SHP77 (cell line): ENCODE measurements at regions not wholly inside any gene's neighbourhood (a gene's known extent, or its start where the extent isn't known, plus 50 kb on each side); places are given as distances from the start of the nearest gene placed in this dataset.
"Not testable (repeated sequence)": the region's sequence is repeated elsewhere in the genome, so short reads cannot be mapped to it uniquely, and the experiment has no call there.

ENCODE experiments used
- DNase-seq, 2 experiments: peaks; one replicate each; lab custom pipeline; 2025; lab: John Stamatoyannopoulos, UW

DNA sequence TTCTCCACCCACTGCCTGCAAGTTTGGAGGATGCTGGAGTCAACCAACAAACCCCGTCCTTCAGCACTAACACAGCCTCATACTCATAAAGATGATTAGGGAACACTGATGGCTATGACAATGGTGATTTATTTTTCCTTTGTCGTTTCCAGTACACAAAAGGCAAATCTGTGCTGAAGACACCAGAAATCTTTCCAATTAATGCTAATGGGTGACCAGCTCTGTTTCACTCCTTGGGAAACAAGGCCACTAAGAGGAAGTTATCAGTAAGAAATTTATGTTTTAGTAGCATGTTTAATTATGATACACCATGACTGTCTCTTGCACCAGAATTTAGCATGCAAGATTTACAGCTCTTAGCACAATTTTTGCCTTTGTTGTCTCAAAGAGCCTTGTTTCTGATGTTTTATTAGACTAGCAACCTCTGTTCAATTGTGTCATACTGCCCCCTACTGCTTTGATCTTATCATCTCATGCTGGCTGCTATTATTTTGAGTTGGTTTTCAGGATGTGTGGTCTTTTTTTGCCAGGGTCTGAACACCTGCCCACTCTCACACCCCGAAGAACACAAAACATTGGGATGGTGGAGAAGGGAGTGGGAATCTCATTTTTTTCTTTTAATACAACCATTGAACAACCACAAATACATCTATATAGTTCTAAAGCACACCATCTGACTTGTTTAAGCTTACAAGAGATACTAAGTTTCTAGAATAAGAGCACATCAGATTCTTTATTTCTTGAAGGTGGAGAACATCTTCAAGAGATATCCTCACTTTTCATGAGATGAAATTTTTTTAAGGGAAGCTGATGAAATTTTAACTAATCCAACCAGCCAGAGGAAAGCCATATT lies 160.9 kb downstream of the SPTSSA start:
- peak; percentile 66 to 68 for DNase-seq

GRCh38 chr14:34300330-34300729 lies 161.7 kb downstream of the SPTSSA start:
- DNase-seq: no peak

GRCh38 chr14:34299360-34299759 lies 162.7 kb downstream of the SPTSSA start:
- no peak for DNase-seq

GRCh38 chr14:34297786-34298520 lies 164.1 kb downstream of the SPTSSA start:
- DNase-seq: no peak

GRCh38 chr14:34283590-34283989 lies 178.4 kb downstream of the SPTSSA start:
- DNase-seq: no peak

DNA sequence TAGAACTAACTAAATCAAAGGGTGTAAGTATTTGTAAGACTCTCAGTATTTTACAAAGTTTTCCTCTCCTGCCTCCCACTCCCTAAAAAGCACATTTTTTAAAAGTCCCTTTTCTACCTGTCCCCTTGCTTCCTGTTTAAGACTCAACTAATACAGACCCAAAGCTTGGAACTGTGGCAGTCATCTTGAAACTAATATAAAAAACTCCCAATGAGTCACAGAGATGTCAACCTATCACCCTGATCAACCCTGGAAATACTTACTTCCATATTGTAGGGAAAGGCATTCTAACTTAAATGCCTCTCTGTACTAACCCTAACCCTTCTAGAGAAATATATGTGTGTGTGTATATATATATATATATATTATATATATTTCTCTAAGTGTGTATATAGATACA lies 184.8 kb downstream of the SPTSSA start:
- DNase-seq: no peak

DNA sequence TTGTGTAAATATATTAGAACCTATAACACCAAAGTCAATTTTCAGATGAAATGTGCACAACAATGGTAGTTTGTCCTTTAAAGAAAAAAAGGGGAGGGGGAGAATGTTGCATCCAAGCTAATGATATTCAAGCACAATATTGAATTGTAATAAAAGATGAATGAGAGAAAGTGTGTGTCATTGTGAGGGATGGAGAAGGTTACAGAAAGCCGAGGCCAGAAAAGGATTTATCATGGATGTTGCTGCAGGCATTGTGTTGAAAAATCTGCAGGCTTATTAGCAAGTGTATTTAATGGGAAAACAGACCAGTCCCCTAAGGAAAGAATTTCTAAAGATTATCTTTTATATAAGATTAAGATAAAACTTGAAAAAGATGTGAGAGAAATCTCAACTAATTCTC lies 186.5 kb downstream of the SPTSSA start:
- DNase-seq: no peak

- no peak for DNase-seq
Observed at GRCh38 chr14:34275078-34275477, 187.0 kb downstream of the SPTSSA start.

GRCh38 chr14:34273716-34274115 lies 188.3 kb downstream of the SPTSSA start:
- not testable (repeated sequence) for DNase-seq

DNA sequence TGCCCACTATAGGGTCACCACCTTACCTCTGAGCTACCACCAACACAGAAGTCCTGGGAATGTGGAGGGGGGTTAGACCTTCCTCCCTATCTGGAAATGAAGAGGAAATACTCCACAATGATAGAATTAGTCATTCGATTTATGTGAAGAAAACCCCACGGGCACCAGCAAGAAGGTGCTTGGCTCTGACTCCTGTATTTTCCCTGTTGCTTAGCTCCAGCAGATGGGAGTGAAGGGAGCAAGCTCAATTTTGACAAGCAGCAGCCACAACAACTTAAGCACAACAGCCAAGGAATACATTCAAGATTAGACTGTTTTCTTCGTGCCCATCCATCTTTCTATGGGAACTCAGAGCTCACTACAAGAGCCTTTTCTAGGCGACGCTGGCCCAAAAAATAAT lies 191.7 kb downstream of the SPTSSA start:
- DNase-seq: no peak

- no peak for DNase-seq
Observed at GRCh38 chr14:34266344-34266743, 195.7 kb downstream of the SPTSSA start.

DNA sequence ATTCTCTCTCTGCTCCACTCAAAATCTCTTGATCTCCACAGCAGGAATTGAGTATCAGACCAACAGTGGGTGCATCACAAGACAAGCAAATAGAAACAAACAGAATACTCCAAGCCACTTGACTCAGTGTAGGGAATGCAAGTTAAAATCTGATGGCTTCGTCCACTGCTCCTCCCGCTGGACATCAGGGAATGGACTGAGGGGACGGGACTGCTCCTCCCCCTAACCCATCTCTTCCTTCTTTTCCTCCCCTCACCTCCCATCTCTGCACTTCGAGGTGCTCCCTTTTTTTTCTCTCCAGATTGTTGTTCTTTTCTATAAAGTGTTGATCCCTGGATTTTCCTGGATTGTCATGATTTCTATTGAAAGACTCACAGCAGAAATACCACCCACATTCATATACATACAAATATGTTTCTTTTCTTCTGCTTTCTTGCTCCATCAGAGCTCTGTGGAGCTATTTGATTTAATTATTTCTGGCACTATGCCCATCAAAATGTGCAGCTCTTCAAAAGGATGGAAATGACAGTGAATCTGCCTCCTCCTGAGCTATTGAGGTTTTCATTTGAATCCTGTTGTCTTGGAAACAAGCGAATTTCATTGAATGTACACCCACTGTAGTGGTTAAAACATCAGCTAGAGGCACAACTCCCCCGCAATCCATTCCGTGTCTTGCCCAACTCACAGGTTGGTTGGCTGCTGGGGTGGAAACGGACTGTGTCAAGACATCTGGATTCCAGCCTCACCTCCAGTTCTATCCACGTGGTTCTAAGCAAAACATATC lies 199.7 kb downstream of the SPTSSA start:
- DNase-seq: no peak

- no peak for DNase-seq
Observed at GRCh38 chr14:34259996-34260395, 202.0 kb downstream of the SPTSSA start.

DNA sequence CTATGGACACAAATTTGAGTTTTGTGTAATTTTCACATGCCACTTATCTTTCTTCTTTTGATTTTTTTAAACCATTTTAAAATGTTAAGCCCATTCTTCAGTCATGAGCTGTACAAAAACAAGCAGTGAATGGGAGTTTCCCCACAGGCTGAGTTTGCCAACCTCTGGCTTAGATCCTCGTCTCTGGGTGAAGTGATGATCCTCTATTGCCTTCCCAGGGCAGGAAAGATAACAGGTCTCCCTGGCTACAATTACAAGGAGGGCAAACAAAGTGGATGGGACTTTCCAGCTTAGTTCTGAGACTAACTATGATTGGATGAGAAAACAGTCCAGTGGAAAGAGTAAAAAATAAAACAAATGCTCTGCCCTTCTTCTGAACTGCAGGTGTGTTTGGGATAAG lies 203.7 kb downstream of the SPTSSA start:
- DNase-seq: no peak

GRCh38 chr14:34257505-34257904 lies 204.5 kb downstream of the SPTSSA start:
- no peak for DNase-seq

DNA sequence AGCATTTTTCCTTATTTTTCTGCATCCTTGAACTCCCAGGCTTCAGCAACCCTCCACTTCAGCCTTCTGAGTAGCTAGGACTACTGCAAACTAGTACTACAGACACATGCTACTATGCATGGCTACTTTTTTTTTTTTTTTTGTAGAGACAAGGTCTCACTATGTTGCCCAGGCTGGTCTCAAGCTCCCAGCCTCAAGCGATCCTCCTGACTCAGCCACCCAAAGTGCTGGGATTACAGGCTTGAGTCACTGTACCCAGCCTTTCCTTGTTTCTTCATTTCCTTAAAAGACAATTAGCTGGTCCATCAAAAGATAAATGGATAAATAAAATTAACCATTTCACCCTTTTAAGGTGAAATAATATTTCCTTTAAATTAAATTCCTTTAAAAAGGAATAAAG lies 205.8 kb downstream of the SPTSSA start:
- DNase-seq: no peak

DNA sequence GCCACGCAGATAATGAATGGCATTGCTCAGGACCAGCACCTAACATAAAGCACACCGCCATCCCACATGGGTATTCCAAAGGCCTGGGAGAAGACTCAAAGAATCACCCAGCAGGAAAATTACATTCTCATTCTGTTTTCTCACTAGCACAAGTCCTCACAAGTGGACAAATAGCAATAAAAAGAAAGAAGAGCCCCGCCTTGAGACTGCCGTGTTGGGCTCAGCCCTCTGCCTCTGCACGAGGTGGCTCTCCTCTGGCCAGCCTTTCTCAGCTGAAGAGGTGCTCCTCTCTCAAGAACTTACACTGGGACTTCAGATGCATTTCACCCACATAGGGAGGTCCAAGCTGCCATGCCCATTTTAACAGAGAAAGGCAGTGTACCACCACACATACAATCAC lies 207.5 kb downstream of the SPTSSA start:
- no peak for DNase-seq

DNA sequence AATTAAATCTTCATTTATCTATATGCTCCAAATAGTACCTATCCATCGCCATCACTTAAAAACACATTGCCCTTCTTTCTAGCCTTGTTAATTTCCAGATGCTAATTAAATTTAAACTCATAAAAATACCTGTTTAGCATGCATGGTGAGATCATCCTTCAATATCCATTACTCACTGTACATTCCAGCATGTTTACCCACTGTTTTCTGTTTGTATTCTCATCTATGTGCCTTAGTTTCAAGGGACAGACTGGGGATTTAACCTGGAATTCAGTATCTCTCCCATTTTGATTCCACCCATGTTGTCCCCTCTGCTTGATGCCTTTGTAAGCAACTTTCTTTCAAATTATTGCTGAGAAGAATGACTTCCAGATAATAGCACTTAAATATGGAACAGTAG lies 208.0 kb downstream of the SPTSSA start:
- no peak for DNase-seq

DNA sequence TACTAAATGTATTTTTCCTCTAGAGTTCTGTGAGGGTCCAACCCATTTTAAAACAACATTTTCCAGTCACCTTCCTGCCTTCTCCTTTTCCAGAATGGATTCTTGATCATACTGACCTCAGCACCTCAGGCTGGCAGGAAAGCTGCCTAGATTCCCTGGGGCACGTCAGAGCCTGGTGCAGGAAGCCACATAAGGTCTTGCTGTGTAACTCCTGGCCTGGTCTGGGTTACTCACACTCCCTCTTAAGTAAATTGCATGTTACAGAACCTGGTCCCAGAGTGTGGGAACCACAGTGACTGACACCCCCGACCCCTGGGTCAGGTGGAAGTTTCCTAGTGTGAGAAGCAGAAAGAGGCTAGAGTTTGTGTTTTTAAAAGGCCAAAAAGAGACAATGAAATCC lies 209.8 kb downstream of the SPTSSA start:
- DNase-seq: no peak

GRCh38 chr14:34251662-34252061 lies 210.4 kb downstream of the SPTSSA start:
- no peak for DNase-seq

- no peak for DNase-seq
Observed at GRCh38 chr14:34250959-34251358, 211.1 kb downstream of the SPTSSA start.

DNA sequence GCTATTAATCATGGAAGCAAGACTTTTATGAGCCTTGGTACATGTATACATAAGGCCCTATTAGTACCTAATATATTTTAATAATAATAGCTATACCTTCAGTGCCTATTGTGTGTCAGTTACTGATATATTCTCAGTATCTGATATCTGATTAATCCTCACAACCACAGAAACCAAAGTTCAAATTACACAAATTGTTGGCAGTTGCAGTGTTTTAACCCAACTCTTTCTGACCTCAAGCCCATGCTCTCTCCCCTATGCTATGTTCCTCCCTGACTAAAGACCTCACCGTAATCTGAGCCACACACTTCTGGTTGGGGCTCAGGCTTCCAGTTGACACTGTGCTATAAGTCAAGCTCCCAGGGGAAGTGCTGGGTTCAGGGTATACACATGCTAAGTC lies 214.4 kb downstream of the SPTSSA start:
- DNase-seq: no peak

DNA sequence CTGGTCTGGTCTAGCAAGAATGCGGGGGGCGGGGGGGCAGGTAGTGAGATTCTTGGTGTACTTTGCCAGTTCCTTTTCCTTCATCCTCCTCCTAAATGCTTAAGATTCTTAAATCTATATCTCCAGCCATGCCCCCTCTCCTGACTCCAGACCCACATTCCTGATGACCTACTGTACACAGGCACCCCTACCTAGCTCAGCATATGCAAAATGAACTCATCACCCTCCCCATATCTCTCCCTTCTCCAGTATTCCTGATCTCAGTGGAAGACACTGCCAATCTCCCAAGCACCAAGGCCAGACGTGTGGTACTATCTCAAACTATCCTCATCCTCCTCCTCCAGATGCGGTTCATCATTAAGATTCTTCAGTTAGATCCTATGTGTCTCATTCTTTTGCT lies 215.8 kb downstream of the SPTSSA start:
- DNase-seq: no peak
